LNCAP (cell line): ENCODE measurements at regions not wholly inside any gene's neighbourhood (a gene's known extent, or its start where the extent isn't known, plus 50 kb on each side); places are given as distances from the start of the nearest gene placed in this dataset.

Experiments
- TF ChIP-seq, protein P1 (sequence below): fragments of 450-650 bp; IDR thresholded peaks from 2 replicates; pipeline ENCODE4 v1.5.1; 2017; ENCODE audit warnings: mild to moderate bottlenecking

DNA sequence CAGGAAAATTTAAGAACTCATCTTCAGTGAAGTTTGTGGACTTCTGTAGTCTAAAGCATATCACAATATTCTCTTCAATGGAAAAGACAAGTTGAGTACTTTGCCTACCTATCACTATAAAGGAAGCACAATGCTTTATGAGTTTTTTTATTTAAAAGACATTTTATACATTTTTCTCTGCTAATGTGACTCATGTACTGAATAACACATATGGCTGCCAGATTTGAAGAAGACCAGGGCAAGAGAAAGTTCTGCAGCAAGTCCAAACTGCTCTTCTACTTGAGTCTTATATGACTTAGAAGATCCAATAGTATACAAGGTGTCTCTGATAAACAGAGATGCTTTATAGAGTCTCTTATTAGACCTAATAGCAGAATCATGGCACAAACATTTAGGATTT is 978.4 kb downstream of the TLE4 start:
- TF ChIP-seq, protein P1, sequence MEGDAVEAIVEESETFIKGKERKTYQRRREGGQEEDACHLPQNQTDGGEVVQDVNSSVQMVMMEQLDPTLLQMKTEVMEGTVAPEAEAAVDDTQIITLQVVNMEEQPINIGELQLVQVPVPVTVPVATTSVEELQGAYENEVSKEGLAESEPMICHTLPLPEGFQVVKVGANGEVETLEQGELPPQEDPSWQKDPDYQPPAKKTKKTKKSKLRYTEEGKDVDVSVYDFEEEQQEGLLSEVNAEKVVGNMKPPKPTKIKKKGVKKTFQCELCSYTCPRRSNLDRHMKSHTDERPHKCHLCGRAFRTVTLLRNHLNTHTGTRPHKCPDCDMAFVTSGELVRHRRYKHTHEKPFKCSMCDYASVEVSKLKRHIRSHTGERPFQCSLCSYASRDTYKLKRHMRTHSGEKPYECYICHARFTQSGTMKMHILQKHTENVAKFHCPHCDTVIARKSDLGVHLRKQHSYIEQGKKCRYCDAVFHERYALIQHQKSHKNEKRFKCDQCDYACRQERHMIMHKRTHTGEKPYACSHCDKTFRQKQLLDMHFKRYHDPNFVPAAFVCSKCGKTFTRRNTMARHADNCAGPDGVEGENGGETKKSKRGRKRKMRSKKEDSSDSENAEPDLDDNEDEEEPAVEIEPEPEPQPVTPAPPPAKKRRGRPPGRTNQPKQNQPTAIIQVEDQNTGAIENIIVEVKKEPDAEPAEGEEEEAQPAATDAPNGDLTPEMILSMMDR, result no peak

DNA sequence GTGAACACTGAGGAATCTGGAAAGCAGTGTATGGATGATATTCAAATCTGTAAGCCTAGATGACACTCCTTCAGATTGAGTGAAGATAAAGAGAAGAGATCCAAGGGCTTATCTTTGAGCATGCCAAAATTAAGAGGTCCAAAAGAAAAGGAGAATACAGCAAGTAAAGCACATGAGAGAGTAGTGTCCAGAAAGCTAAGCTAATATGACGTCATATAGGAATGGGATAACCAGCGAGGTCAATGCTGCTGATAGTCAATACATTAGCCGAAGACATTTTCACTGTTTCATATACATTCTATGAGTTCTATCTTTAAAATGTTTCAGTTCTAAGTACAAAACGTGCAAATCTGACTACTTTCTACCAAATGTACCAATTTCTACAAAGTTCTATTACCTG is 975.8 kb downstream of the TLE4 start:
- TF ChIP-seq, protein P1, result no peak

DNA sequence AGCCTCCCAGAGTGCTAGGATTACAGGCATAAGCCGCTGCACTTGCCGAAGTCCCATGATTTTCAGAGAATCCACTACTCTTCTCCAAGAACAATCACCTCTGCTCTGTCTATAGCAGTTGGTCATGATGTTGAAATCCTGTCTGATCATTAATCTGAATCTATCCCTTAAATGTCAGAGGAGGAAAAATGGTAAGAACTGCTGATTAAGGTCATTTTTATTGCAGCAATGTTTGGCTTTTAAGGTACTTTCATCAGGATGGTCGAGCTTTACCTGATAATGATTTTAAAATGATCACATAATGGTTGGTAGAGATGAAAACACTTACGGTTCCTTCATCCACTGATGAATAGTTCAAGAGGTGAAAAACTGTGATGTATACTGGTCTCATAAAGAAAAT is 968.6 kb downstream of the TLE4 start:
- TF ChIP-seq, protein P1, result no peak

DNA sequence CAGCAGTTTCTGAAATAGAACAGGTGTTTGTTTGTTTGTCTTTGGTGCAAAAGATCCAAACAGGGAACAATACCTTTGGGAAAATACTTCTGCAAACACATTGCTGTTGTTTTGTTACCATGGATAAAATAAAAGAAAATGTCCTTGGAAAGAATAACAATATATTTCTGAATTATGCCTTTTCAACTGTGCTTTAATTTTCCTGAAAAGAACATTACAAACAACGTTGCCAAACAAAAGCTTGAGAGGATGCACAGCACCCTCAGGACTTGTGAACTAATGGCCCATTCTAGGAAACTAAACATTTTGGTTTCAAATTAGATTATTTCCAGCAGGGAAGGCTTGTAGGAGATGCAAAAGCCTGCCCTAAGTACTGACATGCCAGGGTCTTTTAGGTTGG is 967.2 kb downstream of the TLE4 start:
- TF ChIP-seq, protein P1, result no peak

DNA sequence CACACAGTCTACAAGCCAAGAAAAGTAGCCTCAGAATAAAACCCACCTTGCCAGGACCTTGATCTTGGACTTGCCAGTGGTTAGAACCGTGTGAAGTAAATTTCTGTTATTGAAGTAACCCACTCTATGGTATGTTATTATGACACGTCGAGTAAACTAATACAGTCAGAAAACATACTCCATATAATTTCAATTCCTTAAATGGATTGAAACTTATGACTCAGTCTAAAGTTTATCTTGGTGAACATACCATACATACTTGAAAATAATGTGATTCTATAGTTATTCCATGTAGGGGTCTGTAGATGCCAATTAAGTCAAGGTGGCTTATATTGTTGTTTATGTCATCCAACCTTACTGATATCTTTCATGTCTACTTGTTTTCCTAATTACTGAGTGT is 950.7 kb downstream of the TLE4 start:
- TF ChIP-seq, protein P1, result no peak

DNA sequence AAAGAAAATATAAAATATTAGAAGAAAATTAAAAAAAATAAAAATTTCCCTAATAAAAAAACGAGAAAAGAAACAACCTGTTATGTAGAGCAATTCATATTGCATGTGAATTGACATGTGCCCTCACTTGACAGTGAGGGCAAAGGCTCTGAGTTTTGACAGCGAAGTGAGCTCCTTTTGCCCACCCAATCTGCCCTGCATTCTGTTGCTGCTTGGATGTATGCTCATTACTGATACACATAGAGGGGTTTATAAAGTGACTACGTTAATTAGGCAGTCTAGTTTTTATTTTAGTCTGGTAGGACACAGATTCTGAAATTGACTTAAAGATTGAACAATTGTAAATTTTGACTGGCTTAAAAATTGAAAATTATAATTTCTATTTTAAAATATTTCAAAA is 949.4 kb downstream of the TLE4 start:
- TF ChIP-seq, protein P1, result no peak

DNA sequence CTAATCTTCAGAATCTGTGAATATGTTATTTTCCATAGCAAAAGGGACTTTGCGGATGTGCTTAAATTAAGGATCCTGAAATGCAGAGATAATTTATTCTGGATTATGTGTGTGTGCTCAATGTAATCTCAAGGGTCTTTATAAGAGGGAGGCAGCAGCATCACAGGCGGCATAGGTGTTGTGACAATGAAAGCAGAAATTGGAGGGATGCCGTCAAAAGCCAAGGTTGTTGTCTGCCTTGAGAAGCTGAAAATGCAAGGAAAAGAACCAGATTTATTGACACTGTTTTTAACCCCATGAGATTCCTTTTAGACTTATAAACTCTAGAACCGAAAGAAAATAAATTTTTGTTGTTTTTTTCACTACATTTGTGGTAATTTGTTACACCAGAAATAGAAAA is 948.5 kb downstream of the TLE4 start:
- TF ChIP-seq, protein P1, result no peak

DNA sequence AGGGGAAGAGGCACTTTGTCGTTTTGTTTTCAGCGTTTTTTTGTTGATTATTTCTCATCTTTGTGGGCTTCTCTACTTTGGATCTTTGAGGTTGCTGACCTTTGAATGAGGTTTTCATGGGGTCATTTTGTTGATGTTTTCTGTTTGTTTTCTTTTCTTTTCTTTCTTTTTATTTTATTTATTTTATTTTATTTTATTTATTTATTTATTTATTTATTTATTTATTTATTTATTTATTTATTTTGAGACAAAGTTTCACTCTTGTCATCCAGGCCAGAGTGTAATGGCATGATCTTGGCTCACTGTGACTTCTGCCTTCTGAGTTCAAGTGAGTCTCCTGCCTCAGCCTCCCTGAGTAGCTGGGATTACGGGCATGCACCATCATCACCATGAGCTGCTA is 946.7 kb downstream of the TLE4 start:
- TF ChIP-seq, protein P1, result no peak
